ENCODE measurements at regions not wholly inside any gene's neighbourhood (a gene's known extent, or its start where the extent isn't known, plus 50 kb on each side); places are given as distances from the start of the nearest gene placed in this dataset.

DNA sequence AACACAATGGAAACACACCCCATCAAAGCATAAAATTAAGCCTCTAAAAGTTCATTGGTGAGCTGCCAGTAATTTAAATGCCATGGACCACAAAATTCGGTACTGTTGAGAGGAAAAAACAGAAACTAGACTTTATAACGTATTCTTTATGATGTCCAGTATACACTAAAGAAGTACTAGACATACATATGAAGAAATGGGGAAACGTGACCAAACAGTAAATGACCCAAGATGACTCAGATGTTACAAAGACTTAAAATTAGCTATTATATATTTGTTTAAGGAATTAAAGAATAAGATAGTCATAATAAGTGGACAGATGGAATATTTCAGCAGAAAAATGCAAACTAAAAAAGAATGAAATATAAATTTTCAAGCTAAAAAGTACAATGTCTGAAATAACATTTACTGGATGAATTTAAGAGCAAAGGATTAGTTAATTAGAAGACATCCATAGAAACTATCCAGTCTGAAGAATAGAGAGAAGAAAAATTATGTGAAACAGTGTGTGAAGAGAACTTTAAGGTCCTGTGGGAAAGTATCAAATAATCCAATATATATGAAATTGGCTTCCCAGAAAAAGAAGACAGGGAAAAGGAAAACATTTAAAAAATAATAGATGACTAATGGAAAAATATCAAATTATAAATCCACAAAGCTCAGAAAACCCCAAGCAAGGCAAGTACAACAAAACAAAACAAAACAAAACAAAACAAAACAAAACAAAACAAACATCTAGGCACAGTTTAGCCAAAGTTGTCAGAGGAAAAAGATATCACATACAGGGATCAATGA lies 69.4 kb downstream of the SAMD9 start:
- no peak for TF ChIP-seq POLR2A (IDR thresholded peaks at IDR 0.05; ENCODE audit: low read depth, low read length)
- DNase-seq (ENCODE audit: insufficient read length, low spot score) = no peak
- no peak for FAIRE-seq

DNA sequence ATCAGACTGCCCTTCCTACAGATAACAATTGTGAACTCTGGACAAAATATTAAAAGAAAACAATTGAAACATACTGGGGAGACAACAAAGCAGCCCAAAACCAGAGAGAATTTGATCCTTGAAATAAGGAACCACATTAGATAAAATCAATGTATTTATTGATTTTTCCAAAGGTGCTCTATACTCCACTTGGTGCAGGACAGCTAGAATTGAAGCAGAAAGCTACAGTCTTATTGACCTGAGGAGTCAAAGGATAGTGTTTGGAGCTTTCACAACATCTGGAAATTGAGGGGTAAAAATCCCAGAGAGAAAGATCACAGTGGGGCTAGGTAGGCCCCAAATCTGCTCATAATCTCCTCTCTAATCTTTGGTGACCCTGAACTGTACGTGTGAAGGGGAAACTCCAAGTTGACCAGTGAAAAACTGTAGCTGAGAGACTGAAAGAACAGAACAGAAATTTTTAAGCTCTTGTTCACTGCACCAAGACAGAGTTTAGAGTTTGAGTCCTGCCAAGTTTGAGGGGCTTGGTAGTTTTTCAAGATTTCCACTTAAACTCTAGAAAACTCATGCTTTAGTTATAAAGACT lies 70.2 kb downstream of the SAMD9 start:
- DNase-seq (ENCODE audit: insufficient read length, low spot score) (no peak), FAIRE-seq (no peak)
- TF ChIP-seq POLR2A (IDR thresholded peaks at IDR 0.05; ENCODE audit: low read depth, low read length) = no peak

DNA sequence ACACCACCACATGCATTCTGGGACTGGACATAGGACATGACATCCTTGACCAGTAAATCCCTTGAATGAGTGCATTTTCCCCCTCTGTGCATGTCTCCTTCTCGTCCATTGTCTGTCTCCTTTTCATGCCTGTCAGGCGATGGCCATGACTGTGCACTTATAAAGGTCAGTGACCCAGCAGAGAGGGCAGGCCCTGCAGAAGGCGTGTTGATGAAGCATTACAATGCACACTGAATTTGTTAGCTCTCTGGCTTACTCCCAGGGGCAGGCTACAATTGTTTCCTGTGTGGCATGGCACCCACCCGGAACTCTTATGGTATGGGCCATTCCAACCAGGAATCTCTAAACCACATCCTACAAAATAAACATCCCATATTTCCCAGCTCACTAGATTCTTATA lies 71.1 kb downstream of the SAMD9 start:
- TF ChIP-seq POLR2A (IDR thresholded peaks at IDR 0.05; ENCODE audit: low read depth, low read length) = no peak
- DNase-seq (ENCODE audit: insufficient read length, low spot score) = no peak
- FAIRE-seq = peak; percentile 23

DNA sequence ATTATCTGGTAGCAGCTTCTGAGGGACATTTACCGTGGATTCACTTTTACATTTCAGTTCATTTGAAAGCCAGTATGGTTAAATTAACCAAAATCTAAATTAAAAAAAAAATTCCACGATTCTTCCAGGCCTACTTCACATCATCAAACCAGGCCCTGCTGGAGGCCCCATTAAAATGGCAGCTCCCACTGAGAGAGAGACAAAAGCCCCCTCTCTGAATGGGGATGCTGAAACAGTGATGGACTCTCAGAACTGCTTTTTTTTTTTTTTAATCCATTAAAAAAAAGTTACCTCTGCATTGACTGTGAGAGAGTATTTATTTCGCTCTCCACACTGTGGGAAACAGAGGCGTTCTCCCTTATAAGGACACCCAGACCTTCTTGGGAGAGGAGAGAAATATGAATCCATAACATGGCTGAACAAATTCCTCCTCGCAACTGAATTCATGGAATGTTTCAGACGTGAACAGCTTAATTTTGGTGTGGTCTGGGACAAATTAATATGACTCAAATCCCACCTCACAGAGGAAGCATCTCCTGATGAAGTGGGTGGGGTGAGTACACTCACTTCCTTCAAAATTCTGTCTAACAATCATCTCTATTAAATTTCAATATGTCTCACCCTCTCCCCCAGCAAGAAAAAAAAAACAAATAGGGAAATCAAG lies 73.5 kb downstream of the SAMD9 start:
- FAIRE-seq (peak; percentile 20), DNase-seq (ENCODE audit: insufficient read length, low spot score) (no peak)
- TF ChIP-seq POLR2A (IDR thresholded peaks at IDR 0.05; ENCODE audit: low read depth, low read length) = no peak

DNA sequence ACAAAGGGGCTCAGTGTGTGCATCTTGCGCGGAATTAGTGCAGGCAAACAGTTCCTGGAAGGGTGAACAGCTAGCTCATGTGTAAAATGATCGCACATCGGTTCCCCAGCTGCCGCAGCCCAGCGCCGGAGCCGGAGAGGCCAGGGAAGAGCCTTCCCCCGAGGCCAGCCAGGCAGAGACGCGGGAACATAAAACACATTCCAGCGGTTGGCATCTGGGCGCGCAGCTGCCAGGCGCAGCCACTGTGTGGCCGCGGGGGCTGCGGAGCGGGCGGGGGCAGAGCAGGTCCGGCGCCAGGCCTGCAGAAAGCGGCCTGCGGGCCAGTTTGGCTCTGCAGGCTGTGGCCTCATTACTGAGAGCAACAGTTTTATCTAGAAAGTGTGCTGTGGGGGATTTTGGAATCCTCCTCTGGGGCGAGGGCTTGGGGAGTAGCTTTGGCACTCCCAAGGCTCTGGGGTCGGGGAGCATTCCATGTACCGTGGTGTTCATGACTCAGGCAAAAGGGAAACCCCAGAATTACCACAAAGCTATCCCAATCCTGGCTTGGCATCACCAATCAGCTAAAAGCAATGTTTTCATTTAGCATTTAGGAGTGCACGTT lies 74.3 kb downstream of the SAMD9 start:
- peak; percentile 85 for FAIRE-seq
- peak; percentile 70 for DNase-seq (ENCODE audit: insufficient read length, low spot score)
- TF ChIP-seq POLR2A (IDR thresholded peaks at IDR 0.05; ENCODE audit: low read depth, low read length) = no peak

DNA sequence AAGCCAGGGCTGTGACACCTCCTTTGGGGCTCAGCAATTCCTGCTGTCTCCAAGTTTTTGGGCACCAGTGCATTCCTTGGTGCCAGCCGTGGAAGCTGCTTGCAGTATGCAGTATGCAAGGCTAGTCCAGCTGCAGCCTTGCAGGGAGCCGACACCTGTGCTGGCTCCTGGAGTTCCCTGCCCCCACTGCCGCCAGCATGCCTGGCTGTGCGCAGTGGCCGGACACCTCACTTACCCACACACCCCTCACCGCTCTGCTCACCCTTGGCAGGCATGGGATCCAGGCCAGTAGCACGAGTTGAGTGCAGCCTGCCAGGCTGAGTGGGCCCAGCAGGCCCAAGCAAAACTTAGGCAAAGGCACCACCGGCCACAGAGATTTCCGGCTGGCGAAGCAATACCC lies 77.4 kb downstream of the SAMD9 start:
- FAIRE-seq (no peak), DNase-seq (ENCODE audit: insufficient read length, low spot score) (no peak)
- no peak for TF ChIP-seq POLR2A (IDR thresholded peaks at IDR 0.05; ENCODE audit: low read depth, low read length)

DNA sequence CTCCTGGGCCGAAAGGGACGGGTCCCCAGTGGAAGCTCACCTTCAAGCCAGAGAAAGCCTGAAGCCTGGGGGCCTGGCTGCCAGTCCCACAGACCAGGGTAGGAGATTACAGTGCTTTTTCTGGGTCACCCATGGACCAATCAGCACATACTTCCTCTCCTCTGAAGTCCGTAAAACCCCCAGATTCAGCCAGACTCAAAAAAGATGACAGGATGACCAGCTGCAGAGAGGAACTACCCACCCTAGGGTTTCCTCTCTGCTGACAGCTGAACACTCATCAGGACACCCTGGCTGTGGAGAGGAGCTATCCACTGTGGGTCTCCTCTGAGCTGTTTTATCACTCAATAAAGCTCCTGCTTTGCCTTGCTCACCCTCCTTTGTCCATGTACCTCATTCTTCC lies 78.0 kb downstream of the SAMD9 start:
- no peak for TF ChIP-seq POLR2A (IDR thresholded peaks at IDR 0.05; ENCODE audit: low read depth, low read length)
- FAIRE-seq = no peak
- no peak for DNase-seq (ENCODE audit: insufficient read length, low spot score)

DNA sequence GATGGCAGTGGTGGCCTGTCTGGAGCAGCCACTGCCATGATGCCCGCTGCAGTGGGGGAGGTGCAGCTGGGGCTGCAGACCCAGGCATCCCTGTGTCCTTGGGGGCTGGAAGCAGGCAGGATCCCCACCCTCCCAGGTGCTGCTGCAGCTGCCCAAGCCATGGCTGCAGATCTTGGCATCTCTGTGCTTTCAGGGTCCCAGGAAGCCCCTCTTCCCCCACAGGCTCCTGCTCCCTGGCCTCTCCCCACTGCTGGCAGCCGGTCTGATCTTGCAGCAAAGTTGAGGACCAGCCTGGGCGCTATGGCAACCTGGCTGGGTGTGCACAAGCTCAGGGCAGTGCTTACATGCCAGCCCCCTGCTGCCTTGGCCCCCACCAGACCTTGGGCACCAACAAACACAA lies 78.5 kb downstream of the SAMD9 start:
- FAIRE-seq (no peak), DNase-seq (ENCODE audit: insufficient read length, low spot score) (no peak)
- no peak for TF ChIP-seq POLR2A (IDR thresholded peaks at IDR 0.05; ENCODE audit: low read depth, low read length)

DNA sequence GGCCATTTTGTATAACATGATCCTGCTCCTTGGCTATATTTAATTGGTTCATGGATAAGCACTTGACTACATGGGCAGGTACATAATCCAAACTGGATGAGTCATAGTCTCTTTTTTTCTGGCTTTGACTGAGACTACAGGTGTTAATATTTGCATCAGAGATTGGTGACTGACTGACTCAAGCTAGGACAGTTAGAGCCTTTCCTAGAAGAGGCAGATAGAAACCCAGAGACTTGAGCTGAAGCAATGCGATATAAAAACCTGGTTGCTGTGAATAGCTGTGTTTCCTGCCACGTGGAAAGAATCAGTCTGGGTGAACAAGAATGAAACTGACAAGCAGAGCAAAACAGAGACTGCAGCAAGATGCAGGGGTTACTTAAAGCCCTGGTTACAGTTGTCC lies 81.0 kb downstream of the SAMD9 start:
- no peak for DNase-seq (ENCODE audit: insufficient read length, low spot score)
- peak; percentile 20 for FAIRE-seq
- no peak for TF ChIP-seq POLR2A (IDR thresholded peaks at IDR 0.05; ENCODE audit: low read depth, low read length)

DNA sequence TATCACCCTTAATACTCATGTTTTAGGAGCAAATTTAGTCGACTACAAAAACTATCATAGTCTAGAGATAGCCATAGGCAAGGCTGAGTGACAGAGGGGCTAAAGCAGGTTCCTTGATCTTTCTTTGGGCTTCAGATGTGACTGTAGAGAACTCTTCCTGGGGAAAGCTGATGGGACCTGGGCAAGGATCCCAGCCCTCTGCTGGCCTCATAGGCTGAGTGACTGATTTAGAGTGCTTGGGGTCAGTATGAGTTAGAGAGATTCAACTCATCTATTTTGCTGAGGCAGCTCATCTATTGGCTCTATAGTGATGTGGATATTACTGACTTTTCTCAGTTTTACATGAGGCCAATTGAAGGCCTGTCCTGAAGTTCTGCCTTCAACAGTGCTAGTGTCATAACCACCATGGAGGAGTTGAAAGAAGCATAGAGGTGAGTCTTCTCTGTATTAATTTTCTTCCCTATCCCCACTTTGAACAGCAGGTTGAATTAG lies 81.6 kb downstream of the SAMD9 start:
- no peak for TF ChIP-seq POLR2A (IDR thresholded peaks at IDR 0.05; ENCODE audit: low read depth, low read length)
- FAIRE-seq (no peak), DNase-seq (ENCODE audit: insufficient read length, low spot score) (no peak)

DNA sequence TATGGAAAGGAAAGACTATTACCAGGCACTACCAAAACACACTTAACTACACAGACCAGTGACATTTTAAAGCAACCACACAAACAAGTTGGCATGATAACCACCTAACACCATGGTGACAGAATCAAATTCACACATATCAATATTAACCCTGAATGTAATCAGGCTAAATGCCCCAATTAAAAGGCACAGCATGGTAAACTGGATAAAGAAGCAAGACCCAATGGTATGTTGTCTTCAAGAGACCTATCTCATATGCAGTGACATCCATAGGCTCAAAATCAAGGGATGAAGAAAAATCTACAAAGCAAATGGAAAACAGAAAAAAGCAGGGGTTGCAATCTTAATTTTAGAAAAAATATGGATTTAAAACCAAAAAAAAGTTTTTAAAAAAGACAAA lies 86.0 kb downstream of the SAMD9 start:
- FAIRE-seq (no peak), DNase-seq (ENCODE audit: insufficient read length, low spot score) (no peak)
- TF ChIP-seq POLR2A (IDR thresholded peaks at IDR 0.05; ENCODE audit: low read depth, low read length) = no peak

DNA sequence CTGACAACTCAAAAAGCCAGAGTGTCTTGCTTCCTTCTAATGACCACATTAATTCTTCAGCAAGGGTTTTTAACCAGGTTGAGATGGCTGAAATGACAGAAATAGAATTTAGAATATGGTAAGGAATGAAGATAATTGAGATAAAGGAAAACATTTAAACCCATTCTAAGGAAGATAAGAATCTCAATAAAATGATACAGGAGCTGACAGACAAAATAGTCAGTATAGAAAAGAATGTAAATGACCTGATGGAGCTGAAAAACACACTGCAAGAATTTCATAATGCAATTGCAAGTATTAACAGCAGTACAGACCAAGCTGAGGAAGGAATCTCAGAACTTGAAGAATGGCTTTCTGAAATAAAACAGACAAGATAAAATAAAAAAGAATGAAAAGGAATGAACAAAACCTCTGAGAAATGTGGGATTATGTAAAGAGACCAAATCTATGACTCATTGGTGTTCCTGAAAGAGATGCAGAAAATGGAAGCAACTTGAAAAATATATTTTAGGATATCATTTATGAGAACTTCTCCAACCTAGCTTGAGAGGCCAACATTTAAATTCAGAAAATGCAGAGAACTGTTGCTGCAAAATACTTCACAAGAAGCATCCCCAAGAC lies 87.1 kb downstream of the SAMD9 start:
- no peak for DNase-seq (ENCODE audit: insufficient read length, low spot score)
- no peak for TF ChIP-seq POLR2A (IDR thresholded peaks at IDR 0.05; ENCODE audit: low read depth, low read length)
- FAIRE-seq = no peak

DNA sequence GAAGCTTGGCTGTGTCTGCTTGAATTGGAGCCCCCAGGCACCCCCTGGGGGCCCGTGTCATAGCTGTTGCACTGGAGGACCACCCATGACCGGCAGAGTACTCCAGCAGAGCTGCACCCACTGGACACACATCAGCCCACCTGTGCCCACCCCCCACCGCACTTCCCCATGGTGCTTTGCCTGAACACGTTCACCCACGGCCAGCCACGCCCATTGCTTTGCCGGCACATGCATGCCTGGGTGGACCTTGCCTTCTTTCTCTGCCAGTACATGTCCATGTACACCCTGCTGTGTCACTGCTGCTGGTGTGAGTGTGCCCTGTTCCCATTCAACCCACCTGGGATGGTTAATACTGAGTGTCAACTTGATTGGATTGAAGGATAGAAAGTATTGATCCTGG lies 88.7 kb downstream of the SAMD9 start:
- TF ChIP-seq POLR2A (IDR thresholded peaks at IDR 0.05; ENCODE audit: low read depth, low read length) = no peak
- no peak for FAIRE-seq
- DNase-seq (ENCODE audit: insufficient read length, low spot score) = no peak

DNA sequence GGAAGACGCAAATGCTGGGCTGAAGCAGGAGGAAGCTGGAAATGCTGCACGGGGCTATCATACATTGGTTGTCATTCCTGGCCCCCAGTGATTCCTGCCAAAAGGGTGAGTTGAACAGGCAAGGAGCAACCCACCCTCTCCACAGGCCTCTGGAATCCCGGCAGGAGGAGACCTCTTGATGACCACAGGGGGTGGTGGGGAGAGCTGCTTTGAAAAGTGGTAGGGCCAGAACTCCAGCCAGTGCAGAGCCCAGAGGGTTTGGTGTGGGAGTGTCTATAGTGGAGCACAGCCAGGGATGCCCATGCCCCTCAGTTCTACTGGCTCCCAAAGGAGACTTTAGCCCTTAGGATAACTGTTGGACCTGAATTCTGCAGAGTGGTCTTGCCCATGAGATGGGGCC lies 89.2 kb downstream of the SAMD9 start:
- DNase-seq (ENCODE audit: insufficient read length, low spot score) = no peak
- no peak for TF ChIP-seq POLR2A (IDR thresholded peaks at IDR 0.05; ENCODE audit: low read depth, low read length)
- FAIRE-seq = no peak
